ENCODE measurements at regions not wholly inside any gene's neighbourhood (a gene's known extent, or its start where the extent isn't known, plus 50 kb on each side); places are given as distances from the start of the nearest gene placed in this dataset.

- peak; percentile 32 for DNase-seq (ENCODE audit: low spot score)
Observed at GRCh38 chr6:144335311-144335861, 50.3 kb downstream of the UTRN start.

- peak; percentile 61 for DNase-seq (ENCODE audit: low spot score)
Observed at GRCh38 chr6:144335914-144336313, 50.8 kb downstream of the UTRN start.

- DNase-seq (ENCODE audit: low spot score), result no peak
Observed at GRCh38 chr6:144336900-144337299, 51.8 kb downstream of the UTRN start.

- DNase-seq (ENCODE audit: low spot score), result no peak
Observed at GRCh38 chr6:144338474-144338873, 53.3 kb downstream of the UTRN start.

GRCh38 chr6:144338951-144339700, 54.0 kb downstream of the UTRN start:
- DNase-seq (ENCODE audit: low spot score), result no peak

GRCh38 chr6:144339859-144340452, 54.8 kb downstream of the UTRN start:
- no peak for DNase-seq (ENCODE audit: low spot score)

- DNase-seq (ENCODE audit: low spot score), result no peak
Observed at GRCh38 chr6:144340541-144341371, 55.6 kb downstream of the UTRN start.

- no peak for DNase-seq (ENCODE audit: low spot score)
Observed at GRCh38 chr6:144341831-144342527, 56.8 kb downstream of the UTRN start.

GRCh38 chr6:144343701-144344428, 58.7 kb downstream of the UTRN start:
- peak; percentile 29 for DNase-seq (ENCODE audit: low spot score)

GRCh38 chr6:144344646-144345045, 59.5 kb downstream of the UTRN start:
- no peak for DNase-seq (ENCODE audit: low spot score)

GRCh38 chr6:144345451-144345850, 60.3 kb downstream of the UTRN start:
- no peak for DNase-seq (ENCODE audit: low spot score)

GRCh38 chr6:144346719-144347447, 61.7 kb downstream of the UTRN start:
- DNase-seq (ENCODE audit: low spot score), result no peak

- no peak for DNase-seq (ENCODE audit: low spot score)
Observed at GRCh38 chr6:144347448-144347759, 62.3 kb downstream of the UTRN start.

GRCh38 chr6:144347933-144348332, 62.8 kb downstream of the UTRN start:
- no peak for DNase-seq (ENCODE audit: low spot score)

- no peak for DNase-seq (ENCODE audit: low spot score)
Observed at GRCh38 chr6:144349690-144350527, 64.8 kb downstream of the UTRN start.

- no peak for DNase-seq (ENCODE audit: low spot score)
Observed at GRCh38 chr6:144350528-144350880, 65.4 kb downstream of the UTRN start.

GRCh38 chr6:144351379-144352127, 66.4 kb downstream of the UTRN start:
- no peak for DNase-seq (ENCODE audit: low spot score)

- peak; percentile 65 for DNase-seq (ENCODE audit: low spot score)
Observed at GRCh38 chr6:144352331-144352730, 67.2 kb downstream of the UTRN start.

- DNase-seq (ENCODE audit: low spot score), result no peak
Observed at GRCh38 chr6:144353871-144354314, 68.8 kb downstream of the UTRN start.

Measured in germinal center (tissue), 1 donor.